ENCODE measurements at regions not wholly inside any gene's neighbourhood (a gene's known extent, or its start where the extent isn't known, plus 50 kb on each side); places are given as distances from the start of the nearest gene placed in this dataset.
"Not testable (repeated sequence)": the region's sequence is repeated elsewhere in the genome, so short reads cannot be mapped to it uniquely, and the experiment has no call there.

DNA sequence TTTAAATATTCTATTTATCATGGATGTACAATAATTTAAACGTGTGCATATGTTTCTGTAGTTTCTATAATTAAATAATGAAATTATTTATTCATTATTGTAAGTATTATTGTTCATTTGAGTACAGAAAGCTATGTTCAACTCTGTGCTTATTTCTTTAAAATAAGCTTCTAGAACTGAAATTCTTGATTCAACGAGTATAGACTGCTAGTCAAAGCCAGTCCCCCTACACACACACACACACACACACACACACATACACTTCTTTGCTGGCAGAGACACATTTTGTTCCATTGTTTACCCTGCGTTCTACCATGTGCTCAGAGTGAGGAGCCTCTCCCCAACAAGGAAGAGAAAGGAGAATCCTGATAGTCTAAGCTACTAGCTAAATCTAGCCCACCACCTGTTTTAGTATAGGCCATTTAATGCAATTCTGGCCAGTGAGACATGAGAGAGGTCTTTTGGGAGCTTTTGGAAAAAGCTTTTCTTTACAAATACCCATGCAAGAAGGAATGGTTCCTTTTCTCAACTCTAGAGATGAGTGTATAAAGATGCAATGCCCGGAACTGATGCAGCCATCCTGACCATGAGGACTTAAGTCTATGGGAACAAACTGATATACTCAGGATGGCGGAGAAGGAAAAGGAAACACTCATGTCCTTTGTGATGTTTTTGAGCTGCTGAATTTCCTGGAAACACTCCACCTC, 161.4 kb downstream of the NDUFA12 start:
- no peaks in the 10 kb centered on the region for H3K36me3 ChIP-seq (ENCODE audit: insufficient read depth, low read length)

DNA sequence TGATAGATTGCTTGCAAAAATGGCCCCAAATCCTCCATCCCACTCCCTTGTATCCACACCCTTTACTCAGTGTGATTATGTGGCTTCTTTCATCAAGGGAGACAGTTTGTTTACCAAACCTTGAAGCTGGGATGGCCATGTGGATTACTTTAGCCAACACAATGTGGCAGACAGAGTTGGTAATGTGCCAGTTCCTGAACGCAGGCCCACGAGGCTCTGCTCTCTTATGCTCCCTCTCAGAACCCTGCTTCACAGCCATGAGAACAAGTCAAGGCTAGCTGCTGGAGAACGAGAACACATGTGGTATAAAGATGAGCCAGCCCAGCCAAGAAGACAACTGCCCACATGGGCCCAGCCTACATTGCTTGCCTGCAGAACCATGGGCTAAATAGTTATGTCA, 162.3 kb downstream of the NDUFA12 start:
- Histone ChIP-seq H3K4me1 (ENCODE audit: insufficient read depth, low read length) (0 out of 2 replicates have a peak, but pooled peaks cover 2% of the 10 kb centered on the region), H3K36me3 (ENCODE audit: insufficient read depth, low read length) (no peaks in the 10 kb centered on the region), H3K9me3 (ENCODE audit: control insufficient read depth, insufficient read depth, low read length) (no peaks in the 10 kb centered on the region), H3K9ac (ENCODE audit: low read depth, low read length) (no peak overlapping the region)

More for the DNA sequence above, 161.4 kb downstream of the NDUFA12 start:
- H3K4me1 ChIP-seq (ENCODE audit: insufficient read depth, low read length): 0 out of 2 replicates have a peak, but pooled peaks cover 2% of the 10 kb centered on the region
- no peak overlapping the region for H3K9ac ChIP-seq (ENCODE audit: low read depth, low read length)
- H3K9me3 ChIP-seq (ENCODE audit: control insufficient read depth, insufficient read depth, low read length): no peaks in the 10 kb centered on the region

DNA sequence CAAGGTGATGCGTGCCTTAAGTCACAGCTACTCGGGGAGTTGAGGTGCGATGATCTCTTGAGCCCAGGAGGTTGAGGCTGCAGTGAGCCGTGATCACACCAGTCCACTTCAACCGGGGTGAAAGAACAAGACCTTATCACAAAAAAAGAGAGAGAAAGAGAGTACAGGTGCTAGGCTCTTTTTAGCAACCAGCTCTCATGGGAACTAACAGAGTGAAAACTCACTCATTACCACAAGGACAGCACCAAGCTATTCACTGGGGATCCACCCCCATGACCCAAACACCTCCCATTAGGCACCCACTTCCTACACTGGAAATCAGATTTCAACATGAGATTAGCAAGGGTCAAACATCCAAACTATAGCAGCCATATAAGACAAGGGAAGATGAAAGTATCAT, 164.2 kb downstream of the NDUFA12 start:
- no peak overlapping the region for H3K9ac ChIP-seq (ENCODE audit: low read depth, low read length)
- no peaks in the 10 kb centered on the region for H3K36me3 ChIP-seq (ENCODE audit: insufficient read depth, low read length)
- H3K4me1 ChIP-seq (ENCODE audit: insufficient read depth, low read length): 0 out of 2 replicates have a peak, but pooled peaks cover 2% of the 10 kb centered on the region
- H3K9me3 ChIP-seq (ENCODE audit: control insufficient read depth, insufficient read depth, low read length): no peaks in the 10 kb centered on the region

DNA sequence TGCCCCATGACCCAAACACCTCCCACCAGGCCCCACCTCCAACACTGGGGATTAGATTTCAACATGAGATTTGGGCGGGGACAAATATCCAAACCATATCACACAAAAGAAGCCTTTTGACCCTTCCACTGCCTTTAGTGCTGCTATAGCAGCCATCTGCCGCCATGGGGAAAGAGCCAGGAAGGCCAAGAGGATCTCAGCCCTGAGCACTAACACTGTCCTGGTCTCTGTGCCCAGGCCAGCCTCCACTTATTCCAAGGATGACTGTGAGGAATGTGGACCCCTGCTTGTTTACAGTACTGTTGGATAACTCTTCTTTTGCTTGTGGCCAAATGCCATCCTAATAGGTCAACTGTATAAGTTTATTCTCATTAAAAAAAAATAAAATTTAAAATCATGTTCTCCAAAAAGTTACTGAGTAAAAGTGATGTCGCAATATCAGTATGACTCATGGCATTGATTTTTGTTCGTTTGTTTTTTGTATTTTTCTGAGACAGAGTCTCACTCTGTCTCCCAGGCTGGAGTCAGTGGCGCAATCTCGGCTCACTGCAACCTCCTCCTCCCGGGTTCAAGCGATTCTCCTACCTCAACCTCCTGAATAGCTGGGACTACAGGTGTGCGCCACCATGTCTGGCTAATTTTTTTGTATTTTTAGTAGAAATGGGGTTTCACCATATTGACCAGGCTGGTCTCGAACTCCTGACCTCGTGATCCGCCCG, 166.4 kb downstream of the NDUFA12 start:
- H3K4me1 ChIP-seq (ENCODE audit: insufficient read depth, low read length); H3K9ac ChIP-seq (ENCODE audit: low read depth, low read length): not testable (repeated sequence)

DNA sequence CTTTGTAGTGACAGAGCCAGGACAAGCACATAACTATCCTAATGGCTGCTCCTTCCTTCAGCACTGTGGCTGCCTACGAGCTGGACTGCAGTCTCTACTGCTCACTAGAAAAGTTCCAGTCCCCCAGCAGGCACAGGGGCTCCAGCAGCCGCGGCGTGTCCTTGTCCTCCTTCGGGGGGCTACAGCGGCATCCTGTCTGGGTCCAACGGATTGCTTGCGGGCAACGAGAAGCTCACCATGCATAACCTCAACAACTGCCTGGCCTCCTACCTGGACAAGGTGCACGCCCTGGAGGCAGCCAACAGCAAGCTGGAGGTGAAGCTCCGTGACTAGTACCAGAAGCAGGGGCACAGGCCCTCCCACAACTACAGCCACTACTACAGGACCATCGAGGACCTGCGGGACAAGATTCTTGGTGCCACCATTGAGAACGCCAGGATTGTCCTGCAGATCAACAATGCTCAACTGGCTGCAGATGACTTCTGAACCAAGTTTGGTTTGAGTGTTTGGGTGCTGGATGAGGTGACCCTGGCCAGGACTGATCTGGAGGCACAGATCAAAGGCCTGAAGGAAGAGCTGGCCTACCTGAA, 169.4 kb downstream of the NDUFA12 start:
- Histone ChIP-seq H3K36me3 (ENCODE audit: insufficient read depth, low read length) (no peaks in the 10 kb centered on the region), H3K4me1 (ENCODE audit: insufficient read depth, low read length) (peaks cover 8% of the 10 kb centered on the region), H3K9ac (ENCODE audit: low read depth, low read length) (no peak overlapping the region), H3K9me3 (ENCODE audit: control insufficient read depth, insufficient read depth, low read length) (no peaks in the 10 kb centered on the region)

More for the DNA sequence above, 166.4 kb downstream of the NDUFA12 start:
- H3K9me3 ChIP-seq (ENCODE audit: control insufficient read depth, insufficient read depth, low read length); H3K36me3 ChIP-seq (ENCODE audit: insufficient read depth, low read length): not testable (repeated sequence)

DNA sequence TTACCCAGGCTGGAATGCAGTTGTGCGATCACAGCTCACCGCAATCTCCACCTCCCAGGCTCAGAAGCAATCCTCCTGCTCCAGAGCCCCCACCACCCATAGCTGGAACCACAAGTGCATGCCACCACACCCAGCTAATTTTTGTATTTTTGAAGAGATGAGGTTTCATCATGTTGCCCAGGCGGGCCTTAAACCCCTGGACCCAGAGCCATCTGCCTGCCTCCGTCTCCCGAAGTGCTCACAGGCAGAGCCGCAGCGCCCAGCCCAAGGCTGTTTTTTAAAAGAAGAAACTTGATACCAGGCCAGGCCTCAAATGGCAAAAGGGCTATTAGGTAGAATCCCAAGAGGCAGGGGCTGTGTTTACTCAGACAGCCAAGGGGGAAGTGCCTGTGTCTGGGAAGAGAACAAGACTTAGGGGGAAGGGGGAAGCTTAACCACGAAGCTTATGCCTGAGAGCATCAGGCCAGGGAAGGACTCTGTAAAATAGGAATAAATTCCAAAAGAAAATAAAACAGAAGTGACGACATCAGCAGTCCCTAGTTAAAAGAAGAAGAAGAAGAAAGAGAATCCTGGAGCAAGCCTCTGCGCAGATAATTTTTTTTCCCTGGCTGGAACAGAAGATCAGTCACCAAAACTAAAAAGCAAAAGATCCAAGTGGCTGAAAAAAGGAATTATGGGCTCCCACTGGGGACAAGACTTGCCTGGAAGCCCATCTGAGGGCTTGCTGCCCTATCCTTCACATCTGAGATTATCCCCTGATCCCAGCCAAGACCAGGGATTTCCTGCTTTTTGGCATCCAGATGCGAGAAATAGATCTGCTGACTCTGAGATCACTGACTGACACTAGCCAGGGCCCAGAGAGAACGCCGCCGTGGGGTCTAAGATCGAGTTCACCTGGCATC, 170.5 kb downstream of the NDUFA12 start:
- H3K9ac ChIP-seq (ENCODE audit: low read depth, low read length): no peak overlapping the region
- H3K4me1 ChIP-seq (ENCODE audit: insufficient read depth, low read length): peaks cover 8% of the 10 kb centered on the region
- H3K9me3 ChIP-seq (ENCODE audit: control insufficient read depth, insufficient read depth, low read length): no peaks in the 10 kb centered on the region
- no peaks in the 10 kb centered on the region for H3K36me3 ChIP-seq (ENCODE audit: insufficient read depth, low read length)

DNA sequence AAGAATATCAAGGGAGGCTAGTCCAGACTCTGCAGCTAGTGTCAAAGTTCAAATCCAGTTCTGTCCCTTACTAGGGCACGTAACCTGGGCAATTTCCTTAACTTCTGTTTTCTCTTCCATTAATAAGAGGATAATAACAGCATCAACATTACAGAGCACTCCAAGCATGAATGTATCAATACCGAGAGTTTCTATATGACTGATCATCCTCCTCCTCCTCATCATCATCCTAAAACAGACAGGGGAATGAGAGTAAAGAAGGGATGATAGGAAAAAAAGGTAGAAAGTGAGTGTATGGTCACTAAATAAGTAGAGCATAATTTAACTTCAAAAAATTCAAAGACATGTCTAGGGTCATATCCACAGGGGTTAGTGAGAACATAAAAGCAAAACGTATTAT, 171.4 kb downstream of the NDUFA12 start:
- H3K9ac ChIP-seq (ENCODE audit: low read depth, low read length): no peak overlapping the region
- H3K4me1 ChIP-seq (ENCODE audit: insufficient read depth, low read length): peaks cover 8% of the 10 kb centered on the region
- H3K36me3 ChIP-seq (ENCODE audit: insufficient read depth, low read length): no peaks in the 10 kb centered on the region
- H3K9me3 ChIP-seq (ENCODE audit: control insufficient read depth, insufficient read depth, low read length): no peaks in the 10 kb centered on the region

DNA sequence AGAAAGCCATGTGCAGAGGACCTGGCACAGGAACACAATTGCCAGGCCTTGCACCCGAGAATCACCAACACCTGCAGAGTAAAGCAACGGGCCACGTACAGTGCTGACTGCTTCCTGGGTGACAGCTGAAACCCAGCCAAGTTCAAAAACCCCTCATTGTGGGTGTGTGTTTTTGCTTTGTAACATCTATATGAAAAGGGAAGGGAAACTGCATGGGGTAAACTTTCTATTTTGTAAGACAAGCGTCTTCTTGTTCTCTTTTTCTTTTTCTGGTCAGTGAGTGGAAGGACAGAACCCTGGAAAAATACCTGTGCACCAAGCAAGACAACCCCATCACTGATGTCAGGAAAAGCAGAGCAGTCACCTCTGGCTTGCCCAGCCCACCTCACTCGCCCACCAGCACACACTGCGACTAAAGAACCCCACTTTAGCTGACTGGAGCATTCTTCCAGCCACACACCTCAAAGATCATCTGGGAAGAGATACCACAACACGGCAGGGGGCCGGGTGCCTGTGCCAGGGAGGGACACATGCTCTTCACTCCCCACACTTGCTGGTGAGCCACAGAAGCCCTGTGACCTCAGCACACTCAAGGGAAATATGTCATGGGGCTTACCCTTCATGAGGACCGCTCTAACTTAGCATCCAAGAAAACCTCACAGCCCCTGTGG, 172.3 kb downstream of the NDUFA12 start:
- no peak overlapping the region for H3K9ac ChIP-seq (ENCODE audit: low read depth, low read length)

DNA sequence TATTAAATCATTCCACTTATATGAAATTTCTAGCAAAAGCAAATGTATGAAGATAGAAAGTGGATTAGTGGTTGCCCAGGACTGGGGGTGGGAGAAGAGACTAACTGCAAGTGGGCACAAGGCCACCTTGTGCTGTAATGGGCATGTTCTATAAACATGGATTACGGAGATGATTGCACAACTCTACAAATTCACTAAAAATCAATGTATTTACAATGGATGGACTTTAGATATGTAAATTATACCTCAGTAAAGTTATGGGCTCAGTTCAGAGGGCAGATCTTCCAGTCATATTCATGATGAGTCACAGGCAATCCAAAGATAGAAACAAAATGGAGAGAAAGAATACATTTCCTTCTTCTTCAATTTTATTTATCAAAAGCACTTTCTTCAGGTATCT, 173.9 kb downstream of the NDUFA12 start:
- Histone ChIP-seq H3K36me3 (ENCODE audit: insufficient read depth, low read length) (no peaks in the 10 kb centered on the region), H3K9ac (ENCODE audit: low read depth, low read length) (no peak overlapping the region), H3K9me3 (ENCODE audit: control insufficient read depth, insufficient read depth, low read length) (no peaks in the 10 kb centered on the region), H3K4me1 (ENCODE audit: insufficient read depth, low read length) (peaks cover 8% of the 10 kb centered on the region)

More for the DNA sequence above, 172.3 kb downstream of the NDUFA12 start:
- no peaks in the 10 kb centered on the region for H3K9me3 ChIP-seq (ENCODE audit: control insufficient read depth, insufficient read depth, low read length)
- no peaks in the 10 kb centered on the region for H3K36me3 ChIP-seq (ENCODE audit: insufficient read depth, low read length)
- H3K4me1 ChIP-seq (ENCODE audit: insufficient read depth, low read length): peaks cover 8% of the 10 kb centered on the region

DNA sequence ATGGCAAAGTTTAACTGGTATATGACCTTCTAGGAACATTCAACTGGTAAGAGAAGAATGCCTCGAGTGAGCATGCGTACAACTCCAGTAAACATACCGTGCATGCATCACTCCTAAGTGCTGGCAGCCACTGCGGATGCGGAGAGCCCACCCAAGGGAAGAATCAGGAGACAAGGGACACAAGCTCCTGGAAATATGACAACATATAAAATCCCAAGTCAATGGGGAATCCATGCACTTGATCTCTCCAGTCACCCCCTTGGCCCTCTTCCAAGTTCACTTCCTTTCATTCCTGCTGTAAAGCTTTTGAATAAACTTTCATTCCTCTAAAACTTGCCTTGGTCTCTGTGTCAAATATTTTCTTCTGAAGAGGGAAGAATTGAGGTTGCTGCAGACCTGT, 168.7 kb upstream of the TMCC3 start:
- H3K9ac ChIP-seq (ENCODE audit: low read depth, low read length): no peak overlapping the region
- H3K9me3 ChIP-seq (ENCODE audit: control insufficient read depth, insufficient read depth, low read length): peaks cover 4% of the 10 kb centered on the region
- peaks cover 7% of the 10 kb centered on the region; the same call in 1 of the 2 replicates for H3K4me1 ChIP-seq (ENCODE audit: insufficient read depth, low read length)
- H3K36me3 ChIP-seq (ENCODE audit: insufficient read depth, low read length): no peaks in the 10 kb centered on the region

DNA sequence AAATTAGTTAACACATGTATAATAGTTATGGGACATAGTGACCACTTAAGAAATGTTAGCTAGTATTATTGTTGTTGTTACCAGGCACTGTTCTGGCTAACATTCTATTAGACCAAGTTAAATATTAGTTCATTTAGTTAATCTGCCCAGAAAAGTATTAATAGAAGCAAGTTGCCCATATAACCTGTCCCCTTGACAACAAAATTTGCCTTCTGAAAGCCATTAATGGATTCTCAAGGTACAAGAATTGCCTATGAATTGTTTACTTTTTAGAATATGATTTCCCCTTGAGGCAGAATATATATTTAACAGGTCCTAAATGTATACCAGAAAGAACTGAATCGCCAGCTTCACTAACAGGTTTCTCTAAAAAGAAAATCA, 167.3 kb upstream of the TMCC3 start:
- Histone ChIP-seq H3K9me3 (ENCODE audit: control insufficient read depth, insufficient read depth, low read length) (peaks cover 7% of the 10 kb centered on the region; the same call in 1 of the 2 replicates), H3K36me3 (ENCODE audit: insufficient read depth, low read length) (no peaks in the 10 kb centered on the region), H3K4me1 (ENCODE audit: insufficient read depth, low read length) (peaks cover 7% of the 10 kb centered on the region; the same call in 1 of the 2 replicates), H3K9ac (ENCODE audit: low read depth, low read length) (no peak overlapping the region)

DNA sequence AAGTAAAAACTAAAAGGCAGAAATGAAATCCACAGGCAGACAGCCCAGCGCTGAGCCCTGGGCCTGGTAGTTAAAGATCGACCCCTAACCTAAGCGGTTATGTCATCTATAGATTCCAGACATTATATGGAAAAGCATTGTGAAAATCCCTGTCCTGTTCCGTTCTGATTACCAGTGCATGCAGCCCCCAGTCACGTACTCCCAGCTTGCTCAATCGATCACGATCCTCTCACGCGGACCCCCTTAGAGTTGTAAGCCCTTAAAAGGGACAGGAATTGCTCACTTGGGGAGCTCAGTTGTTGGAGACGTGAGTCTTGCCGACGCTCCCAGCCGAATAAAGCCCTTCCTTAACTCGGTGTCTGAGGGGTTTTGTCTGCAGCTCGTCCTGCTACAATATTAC, 166.8 kb upstream of the TMCC3 start:
- H3K9ac ChIP-seq (ENCODE audit: low read depth, low read length); H3K36me3 ChIP-seq (ENCODE audit: insufficient read depth, low read length); H3K4me1 ChIP-seq (ENCODE audit: insufficient read depth, low read length): not testable (repeated sequence)
- H3K9me3 ChIP-seq (ENCODE audit: control insufficient read depth, insufficient read depth, low read length): peaks cover 11% of the 10 kb centered on the region; the same call in 1 of the 2 replicates

DNA sequence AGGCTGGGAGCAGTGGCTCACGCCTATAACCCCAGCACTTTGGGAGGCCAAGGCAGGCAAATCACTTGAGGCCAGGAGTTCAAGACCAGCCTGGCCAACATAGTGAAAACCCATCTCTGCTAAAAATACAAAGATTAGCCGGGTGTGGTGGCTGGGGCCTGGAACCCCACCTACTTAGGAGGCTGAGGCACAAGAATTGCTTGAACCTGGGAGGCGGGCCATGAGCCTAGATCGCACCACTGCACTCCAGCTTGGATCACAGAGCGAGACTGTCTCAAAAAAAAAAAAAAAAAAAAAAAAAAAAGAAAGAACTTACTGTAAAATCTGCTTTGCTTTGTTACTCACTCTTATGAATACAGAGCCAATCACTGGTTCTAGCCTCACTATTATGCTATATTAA, 166.4 kb upstream of the TMCC3 start:
- H3K36me3 ChIP-seq (ENCODE audit: insufficient read depth, low read length); H3K9ac ChIP-seq (ENCODE audit: low read depth, low read length); H3K4me1 ChIP-seq (ENCODE audit: insufficient read depth, low read length): not testable (repeated sequence)
- H3K9me3 ChIP-seq (ENCODE audit: control insufficient read depth, insufficient read depth, low read length): peaks cover 16% of the 10 kb centered on the region; the same call in 1 of the 2 replicates
